H9 (cell line): ENCODE measurements at regions not wholly inside any gene's neighbourhood (a gene's known extent, or its start where the extent isn't known, plus 50 kb on each side); places are given as distances from the start of the nearest gene placed in this dataset.

ENCODE experiments used
- DNase-seq: peaks from one replicate; pipeline ENCODE4 v3.0.0-alpha.2; 2017
- H2AFZ ChIP-seq: one replicate; pipeline ENCODE4 v1.6.1; 2013; ENCODE audit warnings: mild to moderate bottlenecking, low read length, control low read depth, moderate library complexity
- H2AK5ac ChIP-seq: 2 replicates; pipeline ENCODE4 v1.6.1; 2013; ENCODE audit warnings: low read length, control low read depth, mixed read lengths; ENCODE audit not compliant: insufficient read length
- H2BK120ac ChIP-seq: one replicate; pipeline ENCODE4 v1.6.1; 2013; ENCODE audit warnings: low read depth, mild to moderate bottlenecking, low read length, control low read depth, inconsistent platforms; ENCODE audit not compliant: poor library complexity, severe bottlenecking
- H2BK12ac ChIP-seq: 2 replicates; pipeline ENCODE4 v1.6.1; 2013; ENCODE audit warnings: low read length, control low read depth, mixed read lengths, low read depth; ENCODE audit not compliant: insufficient read length
- H2BK15ac ChIP-seq: 2 replicates; pipeline ENCODE4 v1.6.1; 2013; ENCODE audit warnings: low read depth, low read length, control low read depth
- H2BK20ac ChIP-seq: one replicate; pipeline ENCODE4 v1.6.1; 2013; ENCODE audit warnings: low read depth, mild to moderate bottlenecking, low read length, control low read depth, inconsistent platforms; ENCODE audit not compliant: poor library complexity, severe bottlenecking
- H2BK5ac ChIP-seq: 2 replicates; pipeline ENCODE4 v1.6.1; 2013; ENCODE audit warnings: low read length, control low read depth, mixed read lengths; ENCODE audit not compliant: insufficient read length
- H3K14ac ChIP-seq: 2 replicates; pipeline ENCODE4 v1.6.1; 2013; ENCODE audit warnings: low read length, control low read depth; ENCODE audit not compliant: insufficient read depth
- H3K18ac ChIP-seq: 2 replicates; pipeline ENCODE4 v1.6.1; 2013; ENCODE audit warnings: low read depth, mild to moderate bottlenecking, mixed read lengths, low read length, control low read depth; ENCODE audit not compliant: insufficient read length
- H3K23ac ChIP-seq: 2 replicates; pipeline ENCODE4 v1.6.1; 2013; ENCODE audit warnings: low read length, control low read depth, mixed read lengths, low read depth; ENCODE audit not compliant: insufficient read length
- H3K23me2 ChIP-seq: 2 replicates; pipeline ENCODE4 v1.6.1; 2013; ENCODE audit warnings: low read depth, mild to moderate bottlenecking, mixed read lengths, low read length, control low read depth; ENCODE audit not compliant: insufficient read length, poor library complexity, severe bottlenecking
- H3K27ac ChIP-seq: 2 replicates; pipeline ENCODE4 v1.5.1; 2013; ENCODE audit warnings: low read length, control low read depth, mixed read lengths, low read depth; ENCODE audit not compliant: insufficient read length
- H3K27me3 ChIP-seq: 2 replicates; pipeline ENCODE4 v1.6.1; 2013; ENCODE audit warnings: low read length, control low read depth, inconsistent platforms; ENCODE audit not compliant: insufficient read depth
- H3K4ac ChIP-seq: 2 replicates; pipeline ENCODE4 v1.6.1; 2013; ENCODE audit warnings: low read depth, mild to moderate bottlenecking, control low read depth, inconsistent platforms, low read length, moderate library complexity
- H3K4me1 ChIP-seq: 2 replicates; pipeline ENCODE4 v1.6.1; 2013; ENCODE audit warnings: low read length, control low read depth, inconsistent platforms; ENCODE audit not compliant: insufficient read depth
- H3K4me2 ChIP-seq: 2 replicates; pipeline ENCODE4 v1.6.1; 2013; ENCODE audit warnings: low read length, control low read depth, mixed read lengths; ENCODE audit not compliant: insufficient read length, insufficient read depth
- H3K56ac ChIP-seq: 2 replicates; pipeline ENCODE4 v1.6.1; 2013; ENCODE audit warnings: low read depth, mild to moderate bottlenecking, mixed read lengths, low read length, control low read depth; ENCODE audit not compliant: insufficient read length
- H3K79me1 ChIP-seq: 2 replicates; pipeline ENCODE4 v1.6.1; 2013; ENCODE audit warnings: low read depth, mild to moderate bottlenecking, moderate library complexity, low read length, control low read depth, inconsistent platforms; ENCODE audit not compliant: insufficient read depth, poor library complexity, severe bottlenecking
- H3K79me2 ChIP-seq: 2 replicates; pipeline ENCODE4 v1.6.1; 2013; ENCODE audit warnings: low read length, control low read depth, inconsistent platforms; ENCODE audit not compliant: insufficient read depth
- H3K9ac ChIP-seq: 2 replicates; pipeline ENCODE4 v1.6.1; 2013; ENCODE audit warnings: low read length, control low read depth, mixed read lengths; ENCODE audit not compliant: insufficient read length; ENCODE audit errors: extremely low read depth
- H3K9me3 ChIP-seq: one replicate; pipeline ENCODE4 v1.6.1; 2013; ENCODE audit warnings: low read depth, low read length, inconsistent platforms; ENCODE audit not compliant: control insufficient read depth
- H3T11ph ChIP-seq: one replicate; pipeline ENCODE4 v1.6.1; 2013; ENCODE audit warnings: mild to moderate bottlenecking, low read length, control low read depth, inconsistent platforms
- H4K20me1 ChIP-seq: one replicate; pipeline ENCODE4 v1.6.1; 2013; ENCODE audit not compliant: control insufficient read depth, insufficient read length, insufficient read depth
- H4K5ac ChIP-seq: 2 replicates; pipeline ENCODE4 v1.6.1; 2013; ENCODE audit warnings: low read depth, mild to moderate bottlenecking, mixed read lengths, low read length, control low read depth; ENCODE audit not compliant: insufficient read length
- H4K8ac ChIP-seq: replicated peaks from 2 replicates; pipeline ENCODE4 v1.6.1; 2013; ENCODE audit warnings: low read length, control low read depth, mixed read lengths, low read depth; ENCODE audit not compliant: insufficient read length
- H4K91ac ChIP-seq: 2 replicates; pipeline ENCODE4 v1.6.1; 2013; ENCODE audit warnings: low read depth, mild to moderate bottlenecking, moderate library complexity, mixed read lengths, low read length, control low read depth; ENCODE audit not compliant: insufficient read length
- H3K27ac Mint-ChIP-seq, 3 experiments: 2 replicates in 2 of 3; 3 replicates in 1 of 3; pipeline ENCODE4 v1.8.0; 2020 to 2021; ENCODE audit warnings: mixed read lengths in 3 of 3, mild to moderate bottlenecking in 1 of 3, moderate library complexity in 1 of 3
- H3K27me3 Mint-ChIP-seq: 2 replicates; pipeline ENCODE4 v1.8.0; 2021; ENCODE audit warnings: low read depth, mild to moderate bottlenecking, moderate library complexity, mixed read lengths
- H3K36me3 Mint-ChIP-seq, 3 experiments: 2 replicates in 2 of 3; 3 replicates in 1 of 3; pipeline ENCODE4 v1.8.0; 2020 to 2021; ENCODE audit warnings: low read depth in 3 of 3, mixed read lengths in 3 of 3; ENCODE audit not compliant: insufficient read depth in 1 of 3
- H3K4me1 Mint-ChIP-seq, 2 experiments: 2 replicates each; pipeline ENCODE4 v1.8.0; 2020; ENCODE audit warnings: mixed read lengths in 2 of 2
- H3K4me3 Mint-ChIP-seq, 2 experiments: 2 replicates in 1 of 2; 3 replicates in 1 of 2; pipeline ENCODE4 v1.8.0; 2020 to 2021; ENCODE audit warnings: mild to moderate bottlenecking in 2 of 2, mixed read lengths in 2 of 2, moderate library complexity in 1 of 2
- H3K9me3 Mint-ChIP-seq, 2 experiments: 2 replicates in 1 of 2; 3 replicates in 1 of 2; pipeline ENCODE4 v1.8.0; 2020; ENCODE audit warnings: mild to moderate bottlenecking in 2 of 2, mixed read lengths in 2 of 2, moderate library complexity in 1 of 2
- CTCF ChIP-seq: fragments of 200-600 bp; sonication (generic); conservative IDR thresholded peaks from 3 replicates; pipeline ENCODE4 v1.8.0; 2021; ENCODE audit warnings: antibody characterized with exemption, mild to moderate bottlenecking
- WGBS: extraction: QIAGEN DNeasy Blood & Tissue Kit; methylation state at CpG from one replicate; pipeline ENCODE4 v1.1.7; 2013; ENCODE audit warnings: missing lambda C conversion rate, low lambda C conversion rate, mixed read lengths; ENCODE audit not compliant: insufficient read length; ENCODE audit errors: extremely low coverage; 5-methylcytosine and 5-hydroxymethylcytosine counted together

DNA sequence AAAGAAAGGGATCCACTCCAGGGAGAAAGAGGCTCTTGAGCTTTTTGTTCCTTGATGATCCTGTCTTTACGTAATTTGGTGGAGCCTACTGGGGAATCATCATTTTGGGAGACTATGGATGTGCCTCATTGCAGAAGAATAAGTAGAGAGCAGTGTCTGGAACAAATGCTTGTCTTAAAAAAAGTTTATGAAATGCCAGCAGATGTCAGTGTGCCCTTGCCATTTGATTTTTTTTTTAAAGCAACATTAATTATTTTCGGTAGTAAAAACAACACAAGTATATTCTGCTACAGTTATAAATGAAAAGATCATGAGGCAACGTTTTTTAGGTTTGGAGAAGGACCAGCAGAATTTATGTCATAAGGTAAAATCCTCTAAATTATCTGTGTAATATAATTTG lies 934.8 kb upstream of the EEF2KMT start:
- H4K91ac ChIP-seq, result no peak overlapping the region
- no peak overlapping the region for H3K56ac ChIP-seq
- H3K36me3 Mint-ChIP-seq, result peaks cover 0 to 4% (median 3%) of the 10 kb centered on the region in 3 experiments; a peak in 3 of 7 replicates
- no peak overlapping the region for H4K8ac ChIP-seq
- H4K20me1 ChIP-seq, result no peaks in the 10 kb centered on the region
- DNase-seq, result no peak
- no peak overlapping the region for H2BK20ac ChIP-seq
- no CpG with 5 or more reads among the region's 3 CpGs for WGBS
- no peak overlapping the region for H3K4me2 ChIP-seq
- H2BK15ac ChIP-seq, result no peak overlapping the region
- H3K4me1 ChIP-seq, result no peaks in the 10 kb centered on the region
- no peak overlapping the region for H2BK5ac ChIP-seq
- H2BK120ac ChIP-seq, result no peak overlapping the region
- H4K5ac ChIP-seq, result no peak overlapping the region
- no peaks in the 10 kb centered on the region for H3K23me2 ChIP-seq
- H3K4me3 Mint-ChIP-seq, result no peak overlapping the region
- no peak overlapping the region for H2AFZ ChIP-seq
- H3K27me3 Mint-ChIP-seq, result 0 out of 2 replicates have a peak, but pooled peaks cover 2% of the 10 kb centered on the region
- peaks cover 0 to 3% of the 10 kb centered on the region in 2 experiments; a peak in 1 of 4 replicates for H3K4me1 Mint-ChIP-seq
- no peak overlapping the region for H3K14ac ChIP-seq
- no peak overlapping the region for H3K4ac ChIP-seq
- no peak overlapping the region for H3T11ph ChIP-seq
- no peak overlapping the region for H2AK5ac ChIP-seq
- no peak overlapping the region for H3K27ac ChIP-seq
- no peaks in the 10 kb centered on the region for H3K79me1 ChIP-seq
- no peaks in the 10 kb centered on the region for H3K27me3 ChIP-seq
- H3K23ac ChIP-seq, result no peak overlapping the region
- no peak overlapping the region for H3K18ac ChIP-seq
- H3K79me2 ChIP-seq, result no peaks in the 10 kb centered on the region
- TF ChIP-seq CTCF, result no peak; the same call in 2 of the 3 replicates
- H3K9ac ChIP-seq, result no peak overlapping the region
- H2BK12ac ChIP-seq, result no peak overlapping the region
- peaks cover 2 to 6% of the 10 kb centered on the region in 2 experiments; a peak in 2 of 5 replicates for H3K9me3 Mint-ChIP-seq
- no peak overlapping the region for H3K27ac Mint-ChIP-seq
- no peaks in the 10 kb centered on the region for H3K9me3 ChIP-seq
